ENCODE measurements at regions not wholly inside any gene's neighbourhood (a gene's known extent, or its start where the extent isn't known, plus 50 kb on each side); places are given as distances from the start of the nearest gene placed in this dataset.
"Not testable (repeated sequence)": the region's sequence is repeated elsewhere in the genome, so short reads cannot be mapped to it uniquely, and the experiment has no call there.

DNA sequence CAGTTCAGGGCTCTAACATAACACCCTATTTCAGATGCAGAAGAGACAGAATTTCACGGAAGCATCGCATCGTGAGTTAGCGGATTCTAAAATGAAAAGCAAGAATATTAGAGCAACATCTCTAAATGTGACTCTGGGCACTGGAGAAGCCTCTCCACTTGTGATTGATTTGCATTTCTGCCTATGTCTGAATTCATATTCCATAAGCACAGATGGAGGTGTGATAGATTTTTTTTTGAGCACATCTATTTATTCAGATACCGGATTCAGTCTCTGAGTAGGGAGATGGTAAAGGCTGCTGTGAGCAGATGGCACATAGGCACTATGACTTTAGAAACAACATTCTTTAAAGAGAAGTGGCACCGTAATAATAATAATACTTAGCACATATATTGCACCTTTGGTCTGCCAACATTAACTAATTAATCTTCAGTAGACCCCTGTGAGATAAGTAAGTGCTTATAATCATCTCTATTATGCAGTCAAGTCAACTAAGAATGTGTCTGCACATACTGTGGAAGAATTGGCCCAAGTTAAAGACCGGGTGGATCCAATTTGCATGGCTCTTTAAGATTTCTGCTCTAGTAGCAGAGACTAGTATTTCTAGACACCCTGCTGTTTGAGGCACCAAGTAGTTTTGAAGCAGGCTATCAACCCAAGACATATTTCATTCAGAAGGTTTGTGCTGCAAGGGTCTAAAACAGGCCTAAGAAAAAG, 685.0 kb downstream of the CETN3 start:
- no peak for DNase-seq (ENCODE audit: low spot score)

DNA sequence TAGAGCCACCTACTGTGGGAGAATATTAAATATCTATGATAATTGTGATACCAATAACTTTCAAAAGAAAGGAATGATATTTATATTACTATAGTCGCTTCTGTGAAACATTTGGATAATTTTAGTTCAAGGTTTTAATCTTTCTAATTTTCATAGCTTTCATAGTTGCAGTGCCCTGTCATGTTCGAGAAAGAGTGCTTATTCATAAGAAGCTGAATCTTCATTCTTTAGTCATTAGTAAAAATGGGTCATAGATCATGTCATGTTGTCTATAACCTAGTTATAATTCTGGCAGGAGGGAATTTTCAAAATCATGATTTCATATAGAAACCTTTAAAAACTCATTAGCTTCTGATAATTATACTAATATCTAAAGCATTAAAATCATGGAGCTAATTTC, 685.6 kb downstream of the CETN3 start:
- DNase-seq (ENCODE audit: low spot score), result no peak

DNA sequence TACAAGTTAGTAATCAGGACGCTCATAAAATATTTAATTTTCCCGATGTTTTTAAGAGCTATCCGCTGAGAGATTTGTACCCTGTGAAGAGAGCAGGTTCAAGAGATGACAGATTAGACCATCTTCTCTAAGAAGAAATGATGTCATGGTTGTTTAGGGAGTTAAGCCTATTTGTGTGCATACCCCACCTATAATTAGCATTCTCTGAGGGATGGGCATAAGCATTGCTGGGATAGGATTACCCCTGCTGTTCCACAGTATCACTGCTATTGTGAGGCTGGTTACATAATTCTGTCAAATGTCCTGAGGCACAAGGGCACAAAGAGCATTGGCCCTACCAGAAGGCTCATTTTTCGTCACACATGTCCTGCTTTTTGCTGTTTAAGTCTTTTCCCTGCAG, 687.0 kb downstream of the CETN3 start:
- no peak for DNase-seq (ENCODE audit: low spot score)

DNA sequence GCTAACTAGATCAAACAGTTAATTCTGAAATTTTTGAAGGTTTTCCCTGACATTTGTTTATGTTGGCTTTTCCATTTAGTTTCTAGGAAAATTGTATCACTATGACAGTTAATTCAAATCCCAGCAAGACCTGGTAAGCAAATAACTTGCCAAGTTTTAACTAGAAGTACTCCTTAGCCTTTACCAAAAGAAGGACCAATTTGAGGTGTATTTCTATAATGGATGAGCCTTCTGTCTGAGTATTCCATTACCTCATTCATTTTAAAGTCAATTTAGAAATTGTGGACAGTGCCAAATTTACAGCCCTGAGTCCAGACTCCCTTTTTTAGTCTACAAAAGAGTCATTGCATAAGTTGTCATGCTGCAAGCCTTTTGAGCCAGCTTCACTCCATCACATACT, 687.6 kb downstream of the CETN3 start:
- DNase-seq (ENCODE audit: low spot score), result no peak

DNA sequence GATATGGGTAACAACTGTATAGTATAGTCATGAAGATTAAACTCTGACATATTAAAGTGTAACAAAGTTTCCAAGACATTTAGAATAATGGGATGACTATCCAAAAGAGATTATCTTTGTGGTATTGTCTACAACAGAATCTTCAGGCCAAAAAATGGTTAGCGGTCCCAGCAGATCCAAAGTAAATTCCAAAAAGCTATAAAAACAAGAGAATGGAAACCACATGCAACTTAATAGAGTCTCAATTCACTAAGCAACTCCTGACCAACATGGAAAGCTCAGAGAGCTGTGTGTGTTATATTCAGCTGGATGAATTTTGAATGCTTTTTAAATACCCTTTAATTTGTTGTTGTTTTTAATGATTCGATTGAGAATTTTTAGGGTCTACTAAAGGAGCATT, 688.2 kb downstream of the CETN3 start:
- DNase-seq (ENCODE audit: low spot score), result no peak

DNA sequence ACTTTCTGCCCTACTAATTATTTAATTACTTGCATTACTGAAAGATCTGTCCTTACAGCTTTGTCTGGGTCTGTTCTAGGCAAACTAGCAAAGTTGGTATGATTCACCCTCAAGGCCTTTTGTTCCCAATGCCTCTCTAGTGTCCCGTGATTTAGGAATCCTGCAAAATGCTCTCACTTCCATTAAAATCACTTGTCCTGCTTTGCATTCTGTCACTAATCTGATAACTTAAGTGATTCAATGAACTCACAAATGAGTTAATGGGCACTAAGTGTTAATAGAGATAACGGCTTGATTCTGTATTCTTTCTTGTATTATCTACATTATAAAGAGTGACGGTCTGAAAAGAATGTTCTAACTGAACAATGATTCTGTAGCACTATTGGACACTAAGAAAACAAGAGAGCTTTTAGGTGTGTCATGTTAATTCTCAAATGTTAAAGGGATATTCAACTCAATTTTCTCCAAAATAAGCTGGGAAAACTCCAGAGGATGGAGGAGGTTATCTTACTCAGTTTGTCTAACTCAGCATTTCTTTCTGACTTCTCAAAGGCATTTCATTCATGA, 697.3 kb downstream of the CETN3 start:
- DNase-seq (ENCODE audit: low spot score), result no peak

DNA sequence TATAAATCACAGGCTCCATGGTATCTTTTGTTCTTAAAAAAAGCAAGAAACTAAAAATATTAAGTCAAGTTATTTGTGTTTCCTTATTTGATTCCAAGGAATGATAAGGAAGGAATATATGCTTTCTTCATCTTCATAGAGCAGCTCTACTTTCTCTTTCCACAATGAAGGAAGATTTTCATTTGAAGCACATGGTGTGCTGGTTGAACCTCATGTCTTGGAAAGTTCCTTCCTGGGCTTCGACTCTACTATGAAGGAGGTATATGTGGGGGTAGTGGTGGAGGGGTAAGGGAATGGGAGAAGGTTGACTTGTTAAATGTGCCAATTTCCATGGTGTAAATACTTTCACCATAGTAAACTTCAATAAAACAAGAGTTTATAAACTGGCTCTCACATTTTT, 698.0 kb downstream of the CETN3 start:
- DNase-seq (ENCODE audit: low spot score), result no peak

DNA sequence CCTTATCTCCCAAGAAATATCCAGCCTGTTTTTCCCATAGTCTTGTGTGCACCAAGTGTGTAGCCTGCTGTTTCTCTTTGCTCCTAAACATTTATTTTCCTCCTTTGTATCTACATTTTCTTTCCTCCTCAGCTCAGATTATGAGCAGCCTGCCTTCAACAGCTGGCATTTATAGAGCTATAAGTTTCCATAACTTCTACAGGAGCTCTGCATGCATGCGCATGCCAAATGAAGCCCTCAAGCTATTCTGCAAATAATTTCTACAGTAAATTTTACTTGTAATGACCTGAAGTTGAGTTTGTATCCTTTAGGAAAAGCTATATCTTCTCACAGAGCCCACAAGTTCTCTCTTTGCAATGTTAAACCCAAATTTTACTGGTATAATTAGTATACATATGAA, 699.5 kb downstream of the CETN3 start:
- DNase-seq (ENCODE audit: low spot score), result no peak

DNA sequence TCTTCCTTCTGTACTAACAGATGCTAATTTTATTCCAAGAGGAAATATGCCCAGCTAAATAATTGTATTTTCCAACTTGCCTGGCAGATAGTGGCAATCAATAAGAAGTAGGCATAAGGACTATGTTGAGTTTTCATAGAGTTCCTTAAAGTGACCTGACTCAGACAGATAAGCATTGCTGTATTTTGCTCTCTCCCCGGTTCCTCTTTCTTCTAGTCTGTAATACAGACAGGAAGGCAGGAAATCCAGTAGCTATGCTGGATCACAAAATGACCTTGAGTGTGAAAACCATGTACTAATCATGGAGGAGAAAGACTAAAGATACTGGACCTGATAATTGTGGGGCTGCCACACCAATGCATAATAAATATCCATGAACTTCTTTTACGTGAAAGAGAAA, 701.7 kb downstream of the CETN3 start:
- no peak for DNase-seq (ENCODE audit: low spot score)

DNA sequence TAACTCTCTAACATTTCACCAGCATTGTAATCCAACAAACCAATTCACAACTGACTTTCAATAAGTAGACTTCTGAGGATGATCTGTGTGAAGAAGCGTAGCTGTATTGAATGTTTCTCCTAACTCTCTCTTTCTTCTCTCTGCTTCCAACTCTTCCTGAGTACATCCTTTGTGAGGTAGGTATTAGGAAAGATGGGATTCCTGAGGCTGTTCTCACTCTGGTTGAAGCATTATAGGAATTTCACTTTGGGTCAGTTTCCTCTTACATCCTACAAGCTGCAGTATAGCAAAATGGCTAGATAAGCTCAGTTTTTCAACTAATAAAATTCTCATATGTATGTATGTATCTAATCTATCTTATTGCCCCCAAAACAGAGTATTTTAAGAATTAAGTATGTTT, 702.8 kb downstream of the CETN3 start:
- DNase-seq (ENCODE audit: low spot score), result no peak

DNA sequence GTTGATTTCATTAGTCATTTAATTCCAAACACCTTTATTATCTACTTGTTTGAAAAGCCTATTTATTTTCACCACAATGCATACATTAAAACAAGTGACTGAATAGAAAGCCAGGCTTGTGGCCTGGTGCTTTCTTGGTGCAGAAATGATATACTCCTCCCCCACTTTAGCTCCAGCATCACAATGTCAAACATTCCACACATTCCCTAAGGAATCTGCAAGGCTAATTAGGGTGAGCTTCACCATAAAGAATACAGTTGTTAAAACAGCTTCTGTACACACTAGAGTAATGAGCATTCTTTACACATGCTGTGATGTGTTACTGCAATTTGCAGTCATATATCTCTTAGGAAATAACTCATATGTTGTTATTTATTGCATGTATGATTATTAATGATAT, 705.7 kb downstream of the CETN3 start:
- DNase-seq (ENCODE audit: low spot score), result no peak

DNA sequence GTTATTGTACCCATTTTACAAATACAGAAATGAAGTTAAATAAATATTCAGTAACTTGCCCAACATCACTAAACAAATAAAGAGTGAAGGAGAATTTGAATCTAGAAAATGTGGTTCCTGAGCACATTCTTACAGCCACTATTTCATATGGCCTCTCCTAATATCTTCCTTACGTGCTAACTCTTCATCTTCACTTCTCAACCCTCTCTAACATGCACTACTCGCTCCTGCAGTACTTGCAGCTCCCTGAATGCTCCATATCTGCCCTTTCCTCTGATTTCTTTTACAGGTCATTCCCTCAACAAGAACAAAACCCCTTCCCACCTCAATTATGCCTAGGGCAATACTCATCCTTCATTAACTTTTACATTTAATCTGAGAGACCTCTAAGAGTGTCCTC, 711.5 kb downstream of the CETN3 start:
- DNase-seq (ENCODE audit: low spot score), result no peak

DNA sequence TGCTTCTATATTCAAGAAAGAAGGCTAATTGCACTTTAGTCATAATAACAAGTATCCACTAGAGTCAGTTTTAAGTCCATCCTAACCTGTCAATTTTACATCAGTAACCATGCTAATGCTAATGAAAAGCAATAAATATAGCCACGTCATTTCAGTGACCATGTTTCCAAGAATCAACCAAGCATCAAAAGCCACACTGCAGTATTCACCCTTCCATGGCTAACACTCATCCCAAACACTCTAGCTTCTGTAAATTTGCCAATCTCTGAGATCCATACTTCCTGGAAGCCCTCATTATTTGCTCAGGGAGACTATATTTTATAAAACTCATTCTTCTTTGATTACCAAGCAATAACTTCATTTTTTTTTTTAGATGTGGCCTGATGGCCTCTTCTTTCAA, 712.0 kb downstream of the CETN3 start:
- DNase-seq (ENCODE audit: low spot score), result no peak

DNA sequence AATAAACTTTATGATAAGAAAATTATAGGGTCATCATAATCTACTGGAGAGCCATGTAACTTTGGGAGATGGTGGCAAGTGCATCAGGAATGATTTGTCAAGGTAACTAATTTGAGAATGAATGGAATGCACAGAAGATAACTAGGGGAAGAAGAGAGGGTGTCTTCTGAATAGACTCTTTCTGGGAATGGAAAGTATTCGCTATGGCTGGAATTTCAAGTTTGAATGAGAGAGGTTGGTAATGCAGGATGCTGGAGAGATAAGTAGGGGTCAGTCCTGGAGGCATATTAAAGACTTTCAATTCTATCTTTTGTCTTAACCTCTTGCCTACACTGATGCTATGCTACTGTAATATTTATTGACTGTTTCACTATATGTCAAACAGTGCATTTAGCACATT, 714.2 kb downstream of the CETN3 start:
- DNase-seq (ENCODE audit: low spot score), result no peak

DNA sequence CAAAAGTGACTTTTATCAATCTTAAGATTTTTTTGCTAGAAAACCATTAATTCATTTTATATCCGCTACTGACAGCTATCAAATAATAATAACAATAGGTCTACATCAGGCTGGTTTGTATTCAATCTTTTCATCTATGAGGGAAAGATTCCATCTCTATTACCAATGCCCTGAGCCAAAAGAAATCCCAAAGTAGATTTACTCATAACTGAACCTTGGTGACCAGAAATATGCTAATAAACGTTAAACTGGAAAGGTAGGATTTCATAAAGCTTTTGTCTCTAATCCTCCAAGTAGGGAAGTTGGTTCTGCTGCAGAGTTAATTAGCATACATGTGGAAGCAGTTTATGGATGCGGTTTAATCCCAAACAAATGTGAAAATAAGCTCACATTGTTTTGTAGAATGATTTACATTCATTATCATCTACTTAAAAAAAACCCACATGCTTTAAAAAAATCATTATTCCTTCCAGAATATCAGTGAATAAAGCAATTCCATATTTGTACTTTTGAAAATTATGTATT, 715.5 kb downstream of the CETN3 start:
- DNase-seq (ENCODE audit: low spot score), result no peak

DNA sequence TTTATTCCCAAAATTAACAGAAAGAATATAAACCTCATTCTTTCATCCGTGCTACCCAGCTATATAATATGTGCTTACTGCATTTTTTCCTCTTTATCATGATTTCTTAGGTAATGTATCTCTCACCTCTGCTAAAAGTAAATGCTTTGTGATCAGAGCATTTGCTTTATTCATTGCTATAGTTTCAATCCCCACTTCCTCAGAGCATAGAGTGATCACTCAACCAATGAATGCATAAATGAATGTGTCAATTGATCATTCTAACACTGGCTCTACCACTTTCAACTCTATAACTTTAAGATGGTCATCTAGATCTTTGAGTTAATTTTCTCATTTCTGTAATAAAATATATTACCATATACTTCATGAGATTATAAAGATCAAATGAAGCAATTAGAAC, 719.2 kb downstream of the CETN3 start:
- DNase-seq (ENCODE audit: low spot score), result no peak

DNA sequence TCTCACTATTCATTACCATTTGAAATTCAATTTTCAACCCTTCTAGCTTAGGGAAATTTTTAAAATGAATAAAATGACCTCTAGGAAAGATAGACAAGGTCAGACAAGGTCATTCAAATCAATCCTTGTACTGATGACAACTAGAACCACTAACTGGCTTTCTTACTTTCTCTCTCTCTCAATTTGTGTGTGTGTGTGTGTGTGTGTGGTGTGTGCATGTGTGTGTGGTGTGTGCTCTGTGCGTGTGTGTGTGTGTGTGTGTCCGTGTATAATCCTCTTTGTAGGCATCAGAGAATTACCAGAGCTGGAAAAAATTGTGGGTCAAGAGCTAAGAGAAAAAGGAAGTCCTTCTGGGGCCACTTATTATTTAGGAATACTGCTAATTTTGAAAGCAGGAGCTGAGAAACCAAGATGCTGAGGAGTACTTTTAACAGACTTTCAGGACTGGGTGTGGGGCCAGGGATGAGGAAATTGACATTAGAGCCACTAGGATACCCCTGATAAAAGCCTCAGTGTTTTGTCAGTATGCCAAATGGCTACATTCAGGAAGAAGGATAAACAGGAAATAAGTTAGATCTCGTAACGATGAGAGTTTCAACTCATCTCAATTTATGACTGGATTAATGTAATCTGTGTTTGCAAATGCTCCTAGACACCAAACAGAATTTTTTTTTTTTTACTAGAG, 723.3 kb downstream of the CETN3 start:
- no peak for DNase-seq (ENCODE audit: low spot score)

DNA sequence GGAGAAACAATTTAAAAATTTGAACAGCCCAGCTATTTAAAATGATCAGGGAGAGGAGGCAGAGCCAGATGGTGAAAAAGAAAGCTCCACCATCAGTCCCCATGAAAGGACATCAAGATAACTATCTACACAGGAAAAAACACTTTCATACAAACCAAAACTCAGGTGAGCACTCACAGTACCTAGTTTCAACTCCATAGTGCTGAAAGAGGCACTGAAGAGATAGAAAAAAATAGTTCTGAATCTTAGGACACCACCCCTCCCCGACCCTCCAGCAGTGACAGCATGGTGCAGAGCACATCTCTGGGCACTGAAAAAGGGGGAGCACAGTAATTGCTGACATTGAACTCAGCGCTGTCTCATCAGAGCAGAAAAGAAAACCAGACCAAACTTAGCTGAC, 732.9 kb downstream of the CETN3 start:
- no peak for DNase-seq (ENCODE audit: low spot score)

DNA sequence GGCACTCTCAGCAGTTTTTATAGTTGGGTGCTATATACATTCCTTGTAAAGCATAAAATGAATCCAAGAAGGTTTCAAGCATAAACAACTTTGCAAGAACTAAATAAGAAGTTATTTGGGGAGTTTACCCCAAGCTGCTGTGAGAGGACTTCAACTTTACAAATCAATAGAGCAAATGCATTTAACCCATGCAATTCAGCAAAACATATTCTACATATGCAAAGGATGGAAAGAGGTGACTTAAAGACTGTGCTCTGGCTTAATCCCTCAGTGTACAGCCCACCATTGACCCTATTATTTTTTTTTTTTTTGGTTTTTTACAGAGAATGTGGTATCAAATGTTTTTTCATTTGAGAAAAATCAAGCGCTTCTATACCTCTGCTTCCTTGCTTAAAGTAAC, 736.5 kb downstream of the CETN3 start:
- DNase-seq (ENCODE audit: low spot score), result no peak

DNA sequence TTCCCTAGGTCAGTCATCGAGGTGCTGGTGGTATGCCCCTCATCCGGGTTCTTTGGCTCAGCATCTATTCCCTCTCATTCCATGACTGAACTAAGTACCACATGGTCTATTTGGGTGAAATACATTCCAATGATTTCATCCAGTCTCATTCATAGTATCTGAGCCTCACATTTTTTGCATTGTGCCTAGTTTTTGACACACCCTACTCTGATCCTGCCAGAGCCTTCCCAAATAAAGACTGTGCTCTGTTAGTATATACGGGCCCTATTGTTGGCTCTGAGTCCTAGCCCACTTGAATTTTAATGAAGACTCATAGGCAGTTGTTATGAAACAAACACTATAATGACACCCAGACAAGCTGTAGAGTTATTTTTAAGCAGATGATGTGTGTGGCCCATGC, 740.7 kb downstream of the CETN3 start:
- DNase-seq (ENCODE audit: low spot score), result no peak

DNA sequence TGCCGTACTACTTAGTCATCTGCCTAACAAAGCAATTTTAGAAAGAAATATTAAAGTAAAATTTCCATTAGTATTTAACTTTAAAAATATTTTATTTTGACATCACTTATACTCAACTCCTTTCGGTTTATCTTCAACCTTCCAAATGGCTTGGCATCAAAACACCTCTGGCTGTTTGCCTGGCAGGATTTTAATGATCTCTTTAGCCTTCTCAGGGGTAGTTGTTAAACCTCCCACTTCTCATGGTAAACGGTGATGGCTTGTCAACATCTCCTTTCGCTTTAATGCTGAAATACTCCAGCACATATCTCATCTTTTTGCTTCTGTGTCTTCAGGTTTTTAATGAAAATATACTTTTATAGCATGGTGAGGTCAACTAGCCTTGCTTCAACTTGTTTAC, 747.1 kb downstream of the CETN3 start:
- DNase-seq (ENCODE audit: low spot score), result no peak

DNA sequence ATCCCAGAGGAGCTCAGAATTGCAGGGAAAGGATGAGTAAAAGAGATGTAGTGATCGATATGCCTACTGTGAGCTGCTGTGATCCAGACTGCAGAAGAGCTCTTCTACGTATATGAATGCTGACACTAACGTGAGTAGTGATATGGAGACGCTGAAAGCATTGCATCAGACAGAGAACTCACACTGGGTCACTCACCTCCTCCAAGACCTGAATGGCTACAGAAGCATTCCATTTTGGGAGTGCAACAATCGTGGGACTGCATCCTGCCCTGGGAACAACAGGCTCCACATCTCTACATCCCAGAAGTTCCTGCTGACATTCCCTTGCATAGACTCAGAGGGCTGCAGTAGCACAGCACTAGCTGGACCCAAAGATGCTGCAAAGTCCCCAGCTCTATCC, 755.9 kb upstream of the MEF2C start:
- no peak for DNase-seq (ENCODE audit: low spot score)

DNA sequence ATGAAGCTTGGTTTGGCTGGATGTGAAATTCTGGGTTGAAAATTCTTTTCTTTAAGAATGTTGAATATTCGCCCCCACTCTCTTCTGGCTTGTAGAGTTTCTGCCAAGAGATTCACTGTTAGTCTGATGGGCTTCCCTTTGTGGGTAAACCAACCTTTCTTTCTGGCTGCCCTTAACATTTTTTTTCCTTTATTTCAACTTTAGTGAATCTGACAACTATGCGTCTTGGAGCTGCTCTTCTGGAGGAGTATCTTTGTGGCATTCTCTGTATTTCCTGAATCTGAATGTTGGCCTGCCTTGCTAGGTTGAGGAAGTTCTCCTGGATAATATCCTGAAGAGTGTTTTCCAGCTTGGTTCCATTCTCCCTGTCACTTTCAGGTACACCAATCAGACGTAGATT, 751.2 kb upstream of the MEF2C start:
- DNase-seq (ENCODE audit: low spot score), result not testable (repeated sequence)

DNA sequence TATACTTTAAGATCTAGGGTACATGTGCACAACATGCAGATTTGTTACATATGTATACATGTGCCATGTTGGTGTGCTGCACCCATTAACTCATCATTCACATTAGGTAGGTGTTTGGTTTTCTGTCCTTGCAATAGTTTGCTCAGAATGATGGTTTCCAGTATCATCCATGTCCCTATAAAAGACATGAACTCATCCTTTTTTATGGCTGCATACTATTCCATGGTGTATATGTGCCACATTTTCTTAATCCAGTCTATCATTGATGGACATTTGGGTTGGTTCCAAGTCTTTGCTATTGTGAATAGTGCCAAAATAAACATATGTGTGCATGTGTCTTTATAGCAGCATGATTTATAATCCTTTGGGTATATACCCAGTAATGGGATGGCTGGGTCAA, 747.1 kb upstream of the MEF2C start:
- DNase-seq (ENCODE audit: low spot score), result not testable (repeated sequence)
